Endothelial cell of umbilical vein (primary cell): ENCODE measurements at regions not wholly inside any gene's neighbourhood (a gene's known extent, or its start where the extent isn't known, plus 50 kb on each side); places are given as distances from the start of the nearest gene placed in this dataset.

Source experiments
- BruUV-seq: library from RNA; stranded (reverse); fragments of 400-500 nt; replicated peaks from 2 replicates; lab custom pipeline; 2021; lab: Mats Ljungman, UMichigan
- CTCF ChIA-PET: fragments of 300-600, 350-600 bp; sonication (Branson Sonifier 250); formaldehyde crosslinking; loops from one replicate; lab custom pipeline; 2021; ENCODE audit warnings: antibody characterized with exemption, inconsistent platforms; lab: Charles Lee
- POLR2A ChIA-PET: fragments of 300-600, 350-600 bp; sonication (Branson Sonifier 250); formaldehyde crosslinking; loops from one replicate; lab custom pipeline; 2021; ENCODE audit warnings: antibody characterized with exemption, inconsistent platforms; lab: Charles Lee
- DNase-seq: peaks from one replicate; pipeline ENCODE4 v3.0.0-alpha.2; 2011; ENCODE audit warnings: low read depth, low spot score
- FAIRE-seq: peaks from 2 replicates; lab custom pipeline; 2011; peaks lifted over from hg19 to GRCh38; lab: Jason Lieb, UNC
- H2AFZ ChIP-seq: 2 replicates; pipeline ENCODE4 v1.6.0; 2012; ENCODE audit warnings: low read depth, low read length, control low read depth, inconsistent platforms
- H3K27ac ChIP-seq: 2 replicates; pipeline ENCODE4 v1.5.1; 2011; ENCODE audit warnings: low read depth, mild to moderate bottlenecking, control low read depth, low read length, moderate library complexity; ENCODE audit not compliant: insufficient read depth
- H3K27me3 ChIP-seq, 2 experiments: 2 replicates each; pipeline versions ENCODE4 v1.6.0 to v1.6.1; 2011; ENCODE audit warnings: low read length in 2 of 2, mixed read lengths in 1 of 2; ENCODE audit not compliant: control insufficient read depth in 2 of 2, insufficient read depth in 2 of 2
- H3K36me3 ChIP-seq, 2 experiments: 2 replicates in 1 of 2; 3 replicates in 1 of 2; pipeline ENCODE4 v1.5.1; 2011; ENCODE audit warnings: low read length in 2 of 2, mild to moderate bottlenecking in 1 of 2, moderate library complexity in 1 of 2; ENCODE audit not compliant: control insufficient read depth in 2 of 2, insufficient read depth in 2 of 2; ENCODE audit errors: extremely low read depth in 1 of 2
- H3K4me1 ChIP-seq: 3 replicates; pipeline ENCODE4 v1.5.1; 2011; ENCODE audit warnings: mild to moderate bottlenecking, low read length; ENCODE audit not compliant: control insufficient read depth, insufficient read depth; ENCODE audit errors: extremely low read depth
- H3K4me2 ChIP-seq: 2 replicates; pipeline ENCODE4 v1.6.1; 2011; ENCODE audit warnings: low read length, control low read depth, mixed read lengths; ENCODE audit not compliant: insufficient read depth
- H3K4me3 ChIP-seq, 3 experiments: fragments of 200-600 bp in 1 of 3; sonication (generic), shearing (Covaris generic) in 1 of 3; replicated peaks in 1 of 3; 2 replicates each; pipeline ENCODE4 v1.5.1; 2011 to 2016; ENCODE audit warnings: control low read depth in 3 of 3, low read length in 3 of 3, mild to moderate bottlenecking in 2 of 3, inconsistent platforms in 1 of 3, low read depth in 1 of 3, moderate library complexity in 1 of 3; ENCODE audit not compliant: insufficient read depth in 1 of 3
- H3K79me2 ChIP-seq: 2 replicates; pipeline ENCODE4 v1.6.0; 2012; ENCODE audit warnings: low read length, inconsistent platforms; ENCODE audit not compliant: control insufficient read depth, insufficient read depth
- H3K9ac ChIP-seq: replicated peaks from 2 replicates; pipeline ENCODE3; 2011; ENCODE audit warnings: low read length, control low read depth; ENCODE audit not compliant: insufficient read depth; ENCODE audit errors: extremely low read depth
- H3K9me1 ChIP-seq: replicated peaks from 3 replicates; pipeline ENCODE4 v1.6.0; 2011; ENCODE audit warnings: mild to moderate bottlenecking, low read length; ENCODE audit not compliant: control insufficient read depth, insufficient read depth; ENCODE audit errors: extremely low read depth
- H3K9me3 ChIP-seq: replicated peaks from 2 replicates; pipeline ENCODE4 v1.5.1; 2012; ENCODE audit warnings: low read length, inconsistent platforms; ENCODE audit not compliant: control insufficient read depth, insufficient read depth
- H4K20me1 ChIP-seq: replicated peaks from 2 replicates; pipeline ENCODE3; 2011; ENCODE audit warnings: mild to moderate bottlenecking, low read length; ENCODE audit not compliant: control insufficient read depth, insufficient read depth; ENCODE audit errors: extremely low read depth
- EZH2 ChIP-seq: IDR thresholded peaks from 2 replicates; pipeline ENCODE4 v1.6.1; 2012; ENCODE audit warnings: borderline replicate concordance, low read depth, mild to moderate bottlenecking, moderate library complexity, low read length, inconsistent platforms; ENCODE audit not compliant: severe bottlenecking
- FOS ChIP-seq: IDR thresholded peaks from 2 replicates; pipeline ENCODE4 v1.6.1; 2011; ENCODE audit warnings: mild to moderate bottlenecking, low read length, moderate library complexity, borderline replicate concordance; ENCODE audit not compliant: insufficient read depth
- GATA2 ChIP-seq: IDR thresholded peaks from 2 replicates; pipeline ENCODE4 v1.7.0; 2011; ENCODE audit warnings: low read depth, mild to moderate bottlenecking, moderate library complexity, mixed read lengths, low read length; ENCODE audit not compliant: insufficient read length, insufficient read depth
- JUN ChIP-seq: IDR thresholded peaks from 2 replicates; pipeline ENCODE4 v1.6.1; 2011; ENCODE audit warnings: borderline replicate concordance, low read depth; ENCODE audit not compliant: insufficient read length, insufficient read depth
- MYC ChIP-seq: IDR thresholded peaks from one replicate; pipeline ENCODE4 v1.6.1; 2011; ENCODE audit warnings: mild to moderate bottlenecking, low read depth, low read length
- POLR2A ChIP-seq: IDR thresholded peaks from 2 replicates; pipeline ENCODE4 v1.6.1; 2012; ENCODE audit warnings: low read depth, mild to moderate bottlenecking, control low read depth, low read length
- POLR2AphosphoS5 ChIP-seq: IDR thresholded peaks from 2 replicates; pipeline ENCODE4 v1.6.1; 2012; ENCODE audit warnings: low read depth, mild to moderate bottlenecking, control low read depth, low read length, moderate library complexity; ENCODE audit not compliant: insufficient read depth
- dilution Hi-C: fragments of 300-500 bp; cut with MboI; formaldehyde crosslinking; loops from one replicate; pipeline ENCODE4 v1.15.0; 2019; ENCODE audit warnings: low sequenced_read_pairs; ENCODE audit not compliant: extremely low pct_ligation_motif_present
- intact Hi-C: fragments of 100-400 bp; cut with micrococcal nuclease; formaldehyde crosslinking; loops from one replicate; pipeline ENCODE4 v1.10.0; 2022
- TF ChIP-seq, protein P1 (sequence below): IDR thresholded peaks from 2 replicates; pipeline ENCODE4 v1.6.1; 2011; ENCODE audit not compliant: insufficient read depth, insufficient read length
- TF ChIP-seq, protein P2 (sequence below), 2 donors: IDR thresholded peaks; 1 replicate in 1 of 2; 2 replicates in 1 of 2; pipeline ENCODE4 v1.5.1; 2011; ENCODE audit warnings: low read length in 2 of 2, mild to moderate bottlenecking in 2 of 2, moderate library complexity in 2 of 2, control low read depth in 1 of 2, inconsistent platforms in 1 of 2, low read depth in 1 of 2; ENCODE audit not compliant: insufficient read depth in 1 of 2; ENCODE audit errors: extremely low read depth in 1 of 2

GRCh38 chr10:65735382-65735781, 1190.5 kb upstream of the LRRTM3 start:
- no peaks in the 10 kb centered on the region for H4K20me1 ChIP-seq
- no peak for TF ChIP-seq GATA2
- TF ChIP-seq, protein P1, sequence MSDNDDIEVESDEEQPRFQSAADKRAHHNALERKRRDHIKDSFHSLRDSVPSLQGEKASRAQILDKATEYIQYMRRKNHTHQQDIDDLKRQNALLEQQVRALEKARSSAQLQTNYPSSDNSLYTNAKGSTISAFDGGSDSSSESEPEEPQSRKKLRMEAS = no peak
- H3K4me1 ChIP-seq = no peaks in the 10 kb centered on the region
- H3K79me2 ChIP-seq = no peaks in the 10 kb centered on the region
- intact Hi-C loops = no loop called here
- H3K9me1 ChIP-seq = no peaks in the 10 kb centered on the region
- no peak for FAIRE-seq
- H3K4me3 ChIP-seq = no peak overlapping the region
- H3K9ac ChIP-seq = no peak overlapping the region
- ChIA-PET CTCF (no interaction called here), POLR2A (no interaction called here)
- dilution Hi-C loops = no loop called here
- H3K27ac ChIP-seq = no peak overlapping the region
- H3K36me3 ChIP-seq = no peaks in the 10 kb centered on the region
- no peak for DNase-seq
- no peak overlapping the region for H2AFZ ChIP-seq
- no peak overlapping the region for H3K4me2 ChIP-seq
- no peaks in the 10 kb centered on the region for H3K27me3 ChIP-seq
- no peaks in the 10 kb centered on the region for H3K9me3 ChIP-seq
- BruUV-seq = no TSS peak

GRCh38 chr10:65742906-65743305, 1182.9 kb upstream of the LRRTM3 start:
- Histone ChIP-seq H3K9me3 (no peaks in the 10 kb centered on the region), H3K4me2 (no peak overlapping the region), H3K4me1 (no peaks in the 10 kb centered on the region), H3K9ac (no peak overlapping the region), H3K27ac (no peak overlapping the region), H3K79me2 (no peaks in the 10 kb centered on the region), H3K27me3 (no peaks in the 10 kb centered on the region), H4K20me1 (no peaks in the 10 kb centered on the region), H3K36me3 (no peaks in the 10 kb centered on the region), H2AFZ (no peak overlapping the region), H3K9me1 (no peaks in the 10 kb centered on the region), H3K4me3 (no peak overlapping the region)
- dilution Hi-C loops = no loop called here
- TF ChIP-seq POLR2AphosphoS5 (no peak), MYC (no peak), FOS (no peak), JUN (no peak), POLR2A (no peak), GATA2 (no peak), EZH2 (no peak)
- TF ChIP-seq, protein P1 = no peak
- TF ChIP-seq, protein P2, sequence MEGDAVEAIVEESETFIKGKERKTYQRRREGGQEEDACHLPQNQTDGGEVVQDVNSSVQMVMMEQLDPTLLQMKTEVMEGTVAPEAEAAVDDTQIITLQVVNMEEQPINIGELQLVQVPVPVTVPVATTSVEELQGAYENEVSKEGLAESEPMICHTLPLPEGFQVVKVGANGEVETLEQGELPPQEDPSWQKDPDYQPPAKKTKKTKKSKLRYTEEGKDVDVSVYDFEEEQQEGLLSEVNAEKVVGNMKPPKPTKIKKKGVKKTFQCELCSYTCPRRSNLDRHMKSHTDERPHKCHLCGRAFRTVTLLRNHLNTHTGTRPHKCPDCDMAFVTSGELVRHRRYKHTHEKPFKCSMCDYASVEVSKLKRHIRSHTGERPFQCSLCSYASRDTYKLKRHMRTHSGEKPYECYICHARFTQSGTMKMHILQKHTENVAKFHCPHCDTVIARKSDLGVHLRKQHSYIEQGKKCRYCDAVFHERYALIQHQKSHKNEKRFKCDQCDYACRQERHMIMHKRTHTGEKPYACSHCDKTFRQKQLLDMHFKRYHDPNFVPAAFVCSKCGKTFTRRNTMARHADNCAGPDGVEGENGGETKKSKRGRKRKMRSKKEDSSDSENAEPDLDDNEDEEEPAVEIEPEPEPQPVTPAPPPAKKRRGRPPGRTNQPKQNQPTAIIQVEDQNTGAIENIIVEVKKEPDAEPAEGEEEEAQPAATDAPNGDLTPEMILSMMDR (IDR thresholded peaks at IDR 0.05; ENCODE audit: extremely low read depth in 1 of 2, insufficient read depth in 1 of 2, low read depth in 1 of 2, low read length in 2 of 2) = no peak
- ChIA-PET POLR2A (no interaction called here), CTCF (no interaction called here)
- DNase-seq (no peak), FAIRE-seq (no peak)
- BruUV-seq = no TSS peak
- intact Hi-C loops = no loop called here
